ENCODE measurements at regions not wholly inside any gene's neighbourhood (a gene's known extent, or its start where the extent isn't known, plus 50 kb on each side); places are given as distances from the start of the nearest gene placed in this dataset.

GRCh38 chr4:19194672-19195071, 1057.0 kb upstream of the SLIT2 start:
- TF ChIP-seq CTCF (IDR thresholded peaks at IDR 0.05), result no peak
- no peak for TF ChIP-seq POLR2A (IDR thresholded peaks at IDR 0.05)
